Liver (tissue), 3 donors: ENCODE measurements at regions not wholly inside any gene's neighbourhood (a gene's known extent, or its start where the extent isn't known, plus 50 kb on each side); places are given as distances from the start of the nearest gene placed in this dataset.

Experiments used
- FOXA1 ChIP-seq: IDR thresholded peaks from 2 replicates; pipeline ENCODE4 v1.6.1; 2016; ENCODE audit warnings: antibody characterized with exemption
- GABPA ChIP-seq, 2 donors: IDR thresholded peaks in 1 of 2; conservative IDR thresholded peaks in 1 of 2; 2 replicates each; pipeline ENCODE4 v1.6.1; 2016; ENCODE audit warnings: antibody characterized with exemption in 2 of 2, mild to moderate bottlenecking in 1 of 2, moderate library complexity in 1 of 2
- SP1 ChIP-seq: IDR thresholded peaks from 2 replicates; pipeline ENCODE4 v1.6.1; 2018; ENCODE audit warnings: antibody characterized with exemption, mild to moderate bottlenecking
- TAF1 ChIP-seq: conservative IDR thresholded peaks from 2 replicates; pipeline ENCODE4 v1.6.1; 2016; ENCODE audit warnings: antibody characterized with exemption, mild to moderate bottlenecking
- TF ChIP-seq, protein P1 (sequence below): IDR thresholded peaks from 2 replicates; pipeline ENCODE4 v1.6.1; 2016; ENCODE audit warnings: antibody characterized with exemption
- TF ChIP-seq, protein P2 (sequence below): fragments of 150-350 bp; IDR thresholded peaks from 2 replicates; pipeline ENCODE4 v1.5.1; 2017; ENCODE audit warnings: improper control_type of control experiment, low read depth, low read length; ENCODE audit not compliant: missing input control
- TF ChIP-seq, protein P3 (sequence below): IDR thresholded peaks from 2 replicates; pipeline ENCODE4 v1.6.1; 2016; ENCODE audit warnings: antibody characterized with exemption, mild to moderate bottlenecking
- donor health status: healthy.
- donor health status: healthy.

DNA sequence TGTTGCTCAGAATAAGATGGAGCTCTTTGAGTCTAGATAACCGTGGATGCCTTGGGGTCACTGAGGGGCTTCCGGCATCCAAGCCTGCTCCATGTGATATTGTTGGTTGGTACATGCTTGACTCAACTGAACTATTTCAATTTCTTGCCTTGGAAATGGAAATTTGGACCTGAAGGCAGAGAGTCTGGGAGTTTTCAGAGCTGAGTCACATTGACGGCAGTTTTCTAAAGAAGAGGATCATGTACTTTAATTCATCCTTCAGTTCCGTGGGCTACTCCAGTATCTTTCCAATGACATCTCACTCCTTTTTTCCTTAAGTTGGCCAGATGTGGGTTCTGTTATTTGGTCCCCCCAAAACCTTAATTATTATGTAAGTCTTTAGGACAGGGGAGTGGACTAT lies 100.5 kb downstream of the MFAP3L start:
- TF ChIP-seq, protein P1, sequence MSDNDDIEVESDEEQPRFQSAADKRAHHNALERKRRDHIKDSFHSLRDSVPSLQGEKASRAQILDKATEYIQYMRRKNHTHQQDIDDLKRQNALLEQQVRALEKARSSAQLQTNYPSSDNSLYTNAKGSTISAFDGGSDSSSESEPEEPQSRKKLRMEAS, result no peak
- TF ChIP-seq, protein P2, sequence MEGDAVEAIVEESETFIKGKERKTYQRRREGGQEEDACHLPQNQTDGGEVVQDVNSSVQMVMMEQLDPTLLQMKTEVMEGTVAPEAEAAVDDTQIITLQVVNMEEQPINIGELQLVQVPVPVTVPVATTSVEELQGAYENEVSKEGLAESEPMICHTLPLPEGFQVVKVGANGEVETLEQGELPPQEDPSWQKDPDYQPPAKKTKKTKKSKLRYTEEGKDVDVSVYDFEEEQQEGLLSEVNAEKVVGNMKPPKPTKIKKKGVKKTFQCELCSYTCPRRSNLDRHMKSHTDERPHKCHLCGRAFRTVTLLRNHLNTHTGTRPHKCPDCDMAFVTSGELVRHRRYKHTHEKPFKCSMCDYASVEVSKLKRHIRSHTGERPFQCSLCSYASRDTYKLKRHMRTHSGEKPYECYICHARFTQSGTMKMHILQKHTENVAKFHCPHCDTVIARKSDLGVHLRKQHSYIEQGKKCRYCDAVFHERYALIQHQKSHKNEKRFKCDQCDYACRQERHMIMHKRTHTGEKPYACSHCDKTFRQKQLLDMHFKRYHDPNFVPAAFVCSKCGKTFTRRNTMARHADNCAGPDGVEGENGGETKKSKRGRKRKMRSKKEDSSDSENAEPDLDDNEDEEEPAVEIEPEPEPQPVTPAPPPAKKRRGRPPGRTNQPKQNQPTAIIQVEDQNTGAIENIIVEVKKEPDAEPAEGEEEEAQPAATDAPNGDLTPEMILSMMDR, result no peak
- TF ChIP-seq SP1 (no peak), TAF1 (no peak), GABPA (IDR thresholded peaks at IDR 0.05 in 1 of 2, conservative IDR thresholded peaks at IDR 0.05 in 1 of 2) (no peak), FOXA1 (no peak)
- TF ChIP-seq, protein P3, sequence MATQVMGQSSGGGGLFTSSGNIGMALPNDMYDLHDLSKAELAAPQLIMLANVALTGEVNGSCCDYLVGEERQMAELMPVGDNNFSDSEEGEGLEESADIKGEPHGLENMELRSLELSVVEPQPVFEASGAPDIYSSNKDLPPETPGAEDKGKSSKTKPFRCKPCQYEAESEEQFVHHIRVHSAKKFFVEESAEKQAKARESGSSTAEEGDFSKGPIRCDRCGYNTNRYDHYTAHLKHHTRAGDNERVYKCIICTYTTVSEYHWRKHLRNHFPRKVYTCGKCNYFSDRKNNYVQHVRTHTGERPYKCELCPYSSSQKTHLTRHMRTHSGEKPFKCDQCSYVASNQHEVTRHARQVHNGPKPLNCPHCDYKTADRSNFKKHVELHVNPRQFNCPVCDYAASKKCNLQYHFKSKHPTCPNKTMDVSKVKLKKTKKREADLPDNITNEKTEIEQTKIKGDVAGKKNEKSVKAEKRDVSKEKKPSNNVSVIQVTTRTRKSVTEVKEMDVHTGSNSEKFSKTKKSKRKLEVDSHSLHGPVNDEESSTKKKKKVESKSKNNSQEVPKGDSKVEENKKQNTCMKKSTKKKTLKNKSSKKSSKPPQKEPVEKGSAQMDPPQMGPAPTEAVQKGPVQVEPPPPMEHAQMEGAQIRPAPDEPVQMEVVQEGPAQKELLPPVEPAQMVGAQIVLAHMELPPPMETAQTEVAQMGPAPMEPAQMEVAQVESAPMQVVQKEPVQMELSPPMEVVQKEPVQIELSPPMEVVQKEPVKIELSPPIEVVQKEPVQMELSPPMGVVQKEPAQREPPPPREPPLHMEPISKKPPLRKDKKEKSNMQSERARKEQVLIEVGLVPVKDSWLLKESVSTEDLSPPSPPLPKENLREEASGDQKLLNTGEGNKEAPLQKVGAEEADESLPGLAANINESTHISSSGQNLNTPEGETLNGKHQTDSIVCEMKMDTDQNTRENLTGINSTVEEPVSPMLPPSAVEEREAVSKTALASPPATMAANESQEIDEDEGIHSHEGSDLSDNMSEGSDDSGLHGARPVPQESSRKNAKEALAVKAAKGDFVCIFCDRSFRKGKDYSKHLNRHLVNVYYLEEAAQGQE, result no peak
